Nephron (organoid): ENCODE measurements at regions not wholly inside any gene's neighbourhood (a gene's known extent, or its start where the extent isn't known, plus 50 kb on each side); places are given as distances from the start of the nearest gene placed in this dataset.
A peak's percentile ranks its signal among the peaks of the same experiment; 100 is the strongest.

Source experiments
- H3K27ac Mint-ChIP-seq, 3 experiments: 2 replicates each; pipeline ENCODE4 v1.8.0; 2020; ENCODE audit warnings: mixed read lengths in 3 of 3, mild to moderate bottlenecking in 2 of 3, moderate library complexity in 1 of 3
- H3K27me3 Mint-ChIP-seq: 2 replicates; pipeline ENCODE4 v1.8.0; 2021; ENCODE audit warnings: low read depth, mild to moderate bottlenecking, moderate library complexity, mixed read lengths
- H3K36me3 Mint-ChIP-seq: 2 replicates; pipeline ENCODE4 v1.8.0; 2020; ENCODE audit warnings: low read depth, mixed read lengths
- H3K4me1 Mint-ChIP-seq: 2 replicates; pipeline ENCODE4 v1.8.0; 2020; ENCODE audit warnings: mixed read lengths
- H3K4me3 Mint-ChIP-seq, 3 experiments: 2 replicates each; pipeline ENCODE4 v1.8.0; 2020; ENCODE audit warnings: mild to moderate bottlenecking in 3 of 3, mixed read lengths in 3 of 3, moderate library complexity in 2 of 3
- H3K9me3 Mint-ChIP-seq: 2 replicates; pipeline ENCODE4 v1.8.0; 2020; ENCODE audit warnings: mixed read lengths
- CTCF ChIP-seq, 3 experiments: fragments of 200-600 bp; sonication (generic); IDR thresholded peaks; one replicate each; pipeline ENCODE4 v1.5.0; 2021; ENCODE audit warnings: antibody characterized with exemption in 3 of 3; ENCODE audit not compliant: unreplicated experiment in 3 of 3

- TF ChIP-seq CTCF (IDR thresholded peaks at IDR 0.05; ENCODE audit: unreplicated experiment in 3 of 3), result no peak
- Mint-ChIP-seq H3K9me3 (peaks cover 5% of the 10 kb centered on the region), H3K27ac (no peak overlapping the region), H3K36me3 (peaks cover 6% of the 10 kb centered on the region), H3K27me3 (no peaks in the 10 kb centered on the region), H3K4me1 (no peaks in the 10 kb centered on the region), H3K4me3 (no peak overlapping the region)
Measured at GRCh38 chr4:130573742-130574141, 1477.8 kb downstream of the C4orf33 start.

GRCh38 chr4:130574215-130574614 is 1478.3 kb downstream of the C4orf33 start:
- no peak overlapping the region for H3K4me3 Mint-ChIP-seq
- H3K9me3 Mint-ChIP-seq, result peaks cover 5% of the 10 kb centered on the region
- no peaks in the 10 kb centered on the region for H3K27me3 Mint-ChIP-seq
- peaks cover 6% of the 10 kb centered on the region for H3K36me3 Mint-ChIP-seq
- no peak overlapping the region for H3K27ac Mint-ChIP-seq
- H3K4me1 Mint-ChIP-seq, result no peaks in the 10 kb centered on the region
- no peak for TF ChIP-seq CTCF (IDR thresholded peaks at IDR 0.05; ENCODE audit: unreplicated experiment in 3 of 3)

GRCh38 chr4:130576218-130576617 is 1480.3 kb downstream of the C4orf33 start:
- H3K9me3 Mint-ChIP-seq, result no peaks in the 10 kb centered on the region
- H3K27ac Mint-ChIP-seq, result no peak overlapping the region
- H3K4me1 Mint-ChIP-seq, result no peaks in the 10 kb centered on the region
- no peak for TF ChIP-seq CTCF (IDR thresholded peaks at IDR 0.05; ENCODE audit: unreplicated experiment in 3 of 3)
- no peaks in the 10 kb centered on the region for H3K27me3 Mint-ChIP-seq
- H3K36me3 Mint-ChIP-seq, result no peaks in the 10 kb centered on the region
- no peak overlapping the region for H3K4me3 Mint-ChIP-seq

- no peak overlapping the region for H3K27ac Mint-ChIP-seq
- no peaks in the 10 kb centered on the region for H3K4me1 Mint-ChIP-seq
- no peaks in the 10 kb centered on the region for H3K36me3 Mint-ChIP-seq
- no peak for TF ChIP-seq CTCF (IDR thresholded peaks at IDR 0.05; ENCODE audit: unreplicated experiment in 3 of 3)
- H3K27me3 Mint-ChIP-seq, result no peaks in the 10 kb centered on the region
- H3K9me3 Mint-ChIP-seq, result peaks cover 4% of the 10 kb centered on the region
- H3K4me3 Mint-ChIP-seq, result no peak overlapping the region
Measured at GRCh38 chr4:130591091-130591490, 1495.1 kb downstream of the C4orf33 start.

GRCh38 chr4:130600706-130601105 is 1504.8 kb downstream of the C4orf33 start:
- Mint-ChIP-seq H3K36me3 (peaks cover 6% of the 10 kb centered on the region), H3K27ac (peak overlapping the region in 2 of 3 experiments; percentile 23 to 91), H3K27me3 (no peaks in the 10 kb centered on the region), H3K9me3 (no peaks in the 10 kb centered on the region), H3K4me1 (no peaks in the 10 kb centered on the region), H3K4me3 (no peak overlapping the region)
- no peak for TF ChIP-seq CTCF (IDR thresholded peaks at IDR 0.05; ENCODE audit: unreplicated experiment in 3 of 3)

- Mint-ChIP-seq H3K36me3 (peaks cover 4% of the 10 kb centered on the region), H3K9me3 (no peaks in the 10 kb centered on the region), H3K4me1 (no peaks in the 10 kb centered on the region), H3K27me3 (no peaks in the 10 kb centered on the region), H3K27ac (no peak overlapping the region), H3K4me3 (no peak overlapping the region)
- no peak for TF ChIP-seq CTCF (IDR thresholded peaks at IDR 0.05; ENCODE audit: unreplicated experiment in 3 of 3)
Measured at GRCh38 chr4:130603043-130603442, 1507.1 kb downstream of the C4orf33 start.
